Effector memory CD4-positive, alpha-beta T cell (primary cell): ENCODE measurements at regions not wholly inside any gene's neighbourhood (a gene's known extent, or its start where the extent isn't known, plus 50 kb on each side); places are given as distances from the start of the nearest gene placed in this dataset.
"Not testable (repeated sequence)": the region's sequence is repeated elsewhere in the genome, so short reads cannot be mapped to it uniquely, and the experiment has no call there.

ENCODE experiments used
- DNase-seq, 3 donors: peaks; one replicate each; pipeline ENCODE4 v3.0.0-alpha.2; 2020
- H3K27ac ChIP-seq: 2 replicates; pipeline ENCODE4 v1.7.0; 2013; ENCODE audit warnings: mild to moderate bottlenecking, low read length, moderate library complexity; ENCODE audit not compliant: insufficient read depth, poor library complexity, severe bottlenecking
- H3K27me3 ChIP-seq: replicated peaks from 2 replicates; pipeline ENCODE4 v1.7.0; 2013; ENCODE audit warnings: mild to moderate bottlenecking, low read length; ENCODE audit not compliant: insufficient read depth, control insufficient read depth, poor library complexity, severe bottlenecking
- H3K36me3 ChIP-seq: 2 replicates; pipeline ENCODE4 v1.7.0; 2013; ENCODE audit warnings: mild to moderate bottlenecking, low read length, moderate library complexity; ENCODE audit not compliant: control insufficient read depth, insufficient read depth
- H3K4me1 ChIP-seq: 2 replicates; pipeline ENCODE4 v1.7.0; 2013; ENCODE audit warnings: low read length, mild to moderate bottlenecking; ENCODE audit not compliant: control insufficient read depth, insufficient read depth, poor library complexity, severe bottlenecking
- H3K4me3 ChIP-seq: 2 replicates; pipeline ENCODE4 v1.7.0; 2013; ENCODE audit warnings: low read length, low read depth, mild to moderate bottlenecking; ENCODE audit not compliant: insufficient read depth, poor library complexity, severe bottlenecking
- H3K9me3 ChIP-seq: 2 replicates; pipeline ENCODE4 v1.7.0; 2013; ENCODE audit warnings: mild to moderate bottlenecking, low read length, moderate library complexity; ENCODE audit not compliant: control insufficient read depth

DNA sequence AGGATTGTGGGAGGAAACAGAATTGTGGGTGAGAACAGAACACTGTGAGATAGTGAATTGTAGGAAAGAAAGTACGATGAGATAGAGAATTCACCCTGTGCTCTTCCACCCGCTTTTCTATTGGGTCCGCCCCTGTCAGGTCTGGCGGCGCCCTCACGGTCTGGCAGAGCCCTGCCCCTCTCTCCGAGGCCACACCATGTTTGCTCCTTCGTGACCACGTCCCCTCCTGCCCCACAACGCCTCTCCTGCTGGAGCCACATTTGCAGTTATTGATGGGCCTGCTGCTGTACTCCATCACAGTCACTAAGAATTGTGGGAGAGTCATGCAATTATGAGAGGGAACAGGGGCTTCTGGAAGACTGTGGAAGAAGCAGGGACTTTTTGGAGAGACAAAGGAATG, 473.1 kb downstream of the KLF12 start:
- Histone ChIP-seq H3K27me3 (no peaks in the 10 kb centered on the region), H3K9me3 (no peaks in the 10 kb centered on the region), H3K27ac (no peak overlapping the region), H3K36me3 (no peaks in the 10 kb centered on the region), H3K4me1 (no peaks in the 10 kb centered on the region), H3K4me3 (no peak overlapping the region)
- no peak for DNase-seq

GRCh38 chr13:73658639-73659038, 475.6 kb downstream of the KLF12 start:
- no peak for DNase-seq
- H3K4me1 ChIP-seq: no peaks in the 10 kb centered on the region

GRCh38 chr13:73657821-73658540, 476.2 kb downstream of the KLF12 start:
- no peak overlapping the region for H3K4me3 ChIP-seq
- H3K27ac ChIP-seq: no peak overlapping the region
- no peaks in the 10 kb centered on the region for H3K9me3 ChIP-seq
- no peaks in the 10 kb centered on the region for H3K4me1 ChIP-seq
- H3K27me3 ChIP-seq: no peaks in the 10 kb centered on the region
- DNase-seq: no peak
- no peaks in the 10 kb centered on the region for H3K36me3 ChIP-seq

More at GRCh38 chr13:73658639-73659038, 475.6 kb downstream of the KLF12 start:
- H3K27ac ChIP-seq: no peak overlapping the region
- no peaks in the 10 kb centered on the region for H3K27me3 ChIP-seq
- no peaks in the 10 kb centered on the region for H3K9me3 ChIP-seq
- no peaks in the 10 kb centered on the region for H3K36me3 ChIP-seq
- H3K4me3 ChIP-seq: no peak overlapping the region

DNA sequence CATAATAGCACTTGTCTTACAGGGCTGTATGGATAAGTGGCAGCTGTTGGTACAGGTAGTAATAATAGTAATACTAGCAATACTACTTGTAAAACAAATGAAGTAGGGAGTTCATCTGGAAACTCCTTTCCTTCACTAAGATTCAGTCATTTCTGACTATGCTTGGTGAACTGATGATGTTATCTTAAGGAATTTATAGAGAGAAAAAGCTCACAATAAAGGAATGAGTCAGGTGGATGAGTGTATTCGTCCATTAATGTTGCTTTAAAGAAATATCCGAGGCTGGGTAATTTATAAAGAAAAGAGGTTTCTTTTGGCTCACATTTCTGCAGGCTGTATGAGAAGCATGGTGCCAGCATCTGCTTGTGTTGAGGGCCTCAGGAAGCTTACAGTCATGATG, 477.3 kb downstream of the KLF12 start:
- Histone ChIP-seq H3K27ac (no peak overlapping the region), H3K36me3 (no peaks in the 10 kb centered on the region), H3K9me3 (no peaks in the 10 kb centered on the region), H3K27me3 (no peaks in the 10 kb centered on the region), H3K4me1 (no peaks in the 10 kb centered on the region), H3K4me3 (no peak overlapping the region)
- DNase-seq: no peak

DNA sequence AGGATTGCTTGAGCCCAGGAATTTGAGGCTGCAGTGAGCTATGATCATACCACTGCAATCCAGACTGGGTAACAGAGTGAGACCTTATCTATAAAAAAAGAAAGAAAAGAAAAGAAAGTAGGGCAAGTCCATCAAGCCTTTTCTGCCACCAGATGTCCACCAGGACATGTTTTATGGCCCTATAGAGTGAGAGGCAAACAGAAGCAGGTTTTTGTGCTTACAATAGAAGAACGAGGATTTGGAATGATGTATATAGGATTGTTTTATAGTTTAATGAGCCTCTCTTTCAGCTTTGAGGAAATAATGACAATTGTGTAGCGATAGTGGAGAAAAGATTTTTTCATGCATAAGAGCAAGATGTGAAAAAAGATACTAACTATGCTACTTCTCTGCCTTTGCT, 480.5 kb downstream of the KLF12 start:
- Histone ChIP-seq H3K4me1 (no peaks in the 10 kb centered on the region), H3K36me3 (no peaks in the 10 kb centered on the region), H3K27me3 (no peaks in the 10 kb centered on the region), H3K4me3 (no peak overlapping the region), H3K9me3 (no peaks in the 10 kb centered on the region), H3K27ac (no peak overlapping the region)
- no peak for DNase-seq

DNA sequence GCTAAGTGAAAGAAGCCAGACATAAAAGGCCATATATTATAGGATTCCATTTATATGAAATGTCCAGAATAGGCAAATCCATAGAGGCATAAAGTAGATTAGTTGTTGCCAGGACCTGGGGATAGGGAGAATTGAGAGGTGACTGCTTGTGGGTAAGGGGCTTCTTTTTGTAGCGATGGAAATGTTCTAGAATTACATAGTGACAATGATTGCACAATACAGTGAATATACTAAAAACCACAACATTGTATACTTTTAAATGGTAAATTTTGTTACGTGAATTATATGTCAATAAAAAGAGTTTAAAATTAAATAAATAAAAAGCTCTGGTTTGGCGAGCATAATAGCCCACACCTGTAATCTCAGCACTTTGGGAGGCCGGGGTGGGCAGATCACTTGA, 486.8 kb downstream of the KLF12 start:
- Histone ChIP-seq H3K27ac (no peak overlapping the region), H3K4me1 (no peaks in the 10 kb centered on the region), H3K27me3 (no peaks in the 10 kb centered on the region), H3K4me3 (no peak overlapping the region), H3K36me3 (no peaks in the 10 kb centered on the region), H3K9me3 (no peaks in the 10 kb centered on the region)
- DNase-seq: no peak

DNA sequence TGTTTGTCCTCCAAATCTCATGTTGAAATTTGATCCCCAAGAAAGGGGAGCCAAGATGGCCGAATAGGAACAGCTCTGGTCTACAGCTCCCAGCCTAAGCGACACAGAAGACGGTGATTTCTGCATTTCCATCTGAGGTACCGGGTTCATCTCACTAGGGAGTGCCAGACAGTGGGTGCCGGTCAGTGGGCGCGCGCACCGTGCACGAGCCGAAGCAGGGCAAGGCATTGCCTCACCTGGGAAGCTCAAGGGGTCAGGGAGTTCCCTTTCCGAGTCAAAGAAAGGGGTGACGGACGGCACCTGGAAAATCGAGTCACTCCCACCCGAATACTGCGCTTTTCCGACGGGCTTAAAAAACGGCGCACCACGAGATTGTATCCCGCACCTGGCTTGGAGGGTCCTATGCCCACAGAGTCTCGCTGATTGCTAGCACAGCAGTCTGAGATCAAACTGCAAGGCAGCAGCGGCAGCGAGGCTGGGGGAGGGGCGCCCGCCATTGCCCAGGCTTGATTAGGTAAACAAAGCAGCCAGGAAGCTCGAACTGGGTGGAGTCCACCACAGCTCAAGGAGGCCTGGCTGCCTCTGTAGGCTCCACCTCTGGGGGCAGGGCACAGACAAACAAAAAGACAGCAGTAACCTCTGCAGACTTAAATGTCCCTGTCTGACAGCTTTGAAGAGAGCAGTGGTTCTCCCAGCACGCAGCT, 493.6 kb downstream of the KLF12 start:
- not testable (repeated sequence) for H3K27me3 ChIP-seq, H3K27ac ChIP-seq, H3K4me3 ChIP-seq, H3K4me1 ChIP-seq, H3K36me3 ChIP-seq, DNase-seq, H3K9me3 ChIP-seq

- no peak for DNase-seq
- H3K27me3 ChIP-seq: no peaks in the 10 kb centered on the region
- H3K4me3 ChIP-seq: no peak overlapping the region
- no peaks in the 10 kb centered on the region for H3K9me3 ChIP-seq
- no peaks in the 10 kb centered on the region for H3K36me3 ChIP-seq
- H3K27ac ChIP-seq: no peak overlapping the region
- H3K4me1 ChIP-seq: no peaks in the 10 kb centered on the region
Observed at GRCh38 chr13:73635166-73635787, 498.9 kb downstream of the KLF12 start.

- no peak for DNase-seq
- Histone ChIP-seq H3K4me1 (no peaks in the 10 kb centered on the region), H3K4me3 (no peak overlapping the region), H3K36me3 (no peaks in the 10 kb centered on the region), H3K27ac (no peak overlapping the region), H3K27me3 (no peaks in the 10 kb centered on the region), H3K9me3 (no peaks in the 10 kb centered on the region)
Observed at GRCh38 chr13:73633817-73634460, 500.3 kb downstream of the KLF12 start.

- no peak for DNase-seq
- no peaks in the 10 kb centered on the region for H3K9me3 ChIP-seq
- no peaks in the 10 kb centered on the region for H3K27me3 ChIP-seq
- H3K27ac ChIP-seq: no peak overlapping the region
- no peaks in the 10 kb centered on the region for H3K36me3 ChIP-seq
- no peak overlapping the region for H3K4me3 ChIP-seq
- H3K4me1 ChIP-seq: peaks cover 3% of the 10 kb centered on the region
Observed at GRCh38 chr13:73631411-73631810, 502.8 kb downstream of the KLF12 start.
